Astrocyte (in vitro differentiated cells and primary cell): ENCODE measurements at regions not wholly inside any gene's neighbourhood (a gene's known extent, or its start where the extent isn't known, plus 50 kb on each side); places are given as distances from the start of the nearest gene placed in this dataset.

ENCODE experiments used
- DNase-seq: peaks from one replicate; pipeline ENCODE4 v3.0.0-alpha.2; 2010; ENCODE audit warnings: low read depth
- FAIRE-seq: peaks from 2 replicates; lab custom pipeline; 2011; peaks lifted over from hg19 to GRCh38; lab: Jason Lieb, UNC
- H2AFZ ChIP-seq: 2 replicates; pipeline ENCODE4 v1.6.0; 2012; ENCODE audit warnings: low read depth, low read length, inconsistent platforms
- H3K27ac ChIP-seq: 2 replicates; pipeline ENCODE4 v1.5.1; 2011; ENCODE audit warnings: low read depth, low read length, inconsistent platforms
- H3K27me3 ChIP-seq: 2 replicates; pipeline ENCODE4 v1.6.0; 2011; ENCODE audit warnings: low read length, inconsistent platforms; ENCODE audit not compliant: insufficient read depth
- H3K36me3 ChIP-seq: 2 replicates; pipeline ENCODE4 v1.5.1; 2011; ENCODE audit warnings: low read length, inconsistent platforms; ENCODE audit not compliant: insufficient read depth
- H3K4me1 ChIP-seq: 2 replicates; pipeline ENCODE4 v1.5.1; 2011; ENCODE audit warnings: low read length, inconsistent platforms; ENCODE audit not compliant: insufficient read depth
- H3K4me2 ChIP-seq: 2 replicates; pipeline ENCODE4 v1.6.0; 2012; ENCODE audit warnings: low read length, inconsistent platforms
- H3K4me3 ChIP-seq: 2 replicates; pipeline ENCODE4 v1.5.1; 2011; ENCODE audit warnings: low read depth, mild to moderate bottlenecking, low read length, inconsistent platforms; ENCODE audit not compliant: insufficient read depth
- H3K79me2 ChIP-seq: 2 replicates; pipeline ENCODE4 v1.6.0; 2012; ENCODE audit warnings: mild to moderate bottlenecking, low read length, inconsistent platforms; ENCODE audit not compliant: insufficient read depth
- H3K9ac ChIP-seq: 2 replicates; pipeline ENCODE4 v1.6.0; 2012; ENCODE audit warnings: mild to moderate bottlenecking, low read length, inconsistent platforms
- H3K9me3 ChIP-seq: 2 replicates; pipeline ENCODE4 v1.5.1; 2012; ENCODE audit warnings: low read depth, mild to moderate bottlenecking, low read length, inconsistent platforms; ENCODE audit not compliant: insufficient read depth
- H4K20me1 ChIP-seq: 2 replicates; pipeline ENCODE4 v1.6.0; 2012; ENCODE audit warnings: low read length, inconsistent platforms; ENCODE audit not compliant: insufficient read depth
- H3K27ac Mint-ChIP-seq: one replicate; pipeline ENCODE4 v1.8.0; 2021; ENCODE audit warnings: mild to moderate bottlenecking, mixed read lengths; ENCODE audit not compliant: unreplicated experiment
- H3K27me3 Mint-ChIP-seq: one replicate; pipeline ENCODE4 v1.8.0; 2021; ENCODE audit warnings: low read depth, mixed read lengths; ENCODE audit not compliant: unreplicated experiment
- H3K36me3 Mint-ChIP-seq: one replicate; pipeline ENCODE4 v1.8.0; 2021; ENCODE audit warnings: low read depth, mixed read lengths; ENCODE audit not compliant: unreplicated experiment
- H3K4me1 Mint-ChIP-seq: one replicate; pipeline ENCODE4 v1.8.0; 2021; ENCODE audit warnings: low read depth, mixed read lengths; ENCODE audit not compliant: unreplicated experiment
- H3K4me3 Mint-ChIP-seq: one replicate; pipeline ENCODE4 v1.8.0; 2021; ENCODE audit warnings: mild to moderate bottlenecking, moderate library complexity, mixed read lengths; ENCODE audit not compliant: unreplicated experiment
- H3K9me3 Mint-ChIP-seq: one replicate; pipeline ENCODE4 v1.8.0; 2021; ENCODE audit warnings: mild to moderate bottlenecking, mixed read lengths; ENCODE audit not compliant: unreplicated experiment
- CTCF ChIP-seq: IDR thresholded peaks from 2 replicates; pipeline ENCODE4 v1.5.1; 2011; ENCODE audit warnings: low read depth, mild to moderate bottlenecking, inconsistent platforms, low read length, moderate library complexity; ENCODE audit not compliant: insufficient read depth
- EZH2 ChIP-seq: IDR thresholded peaks from 2 replicates; pipeline ENCODE4 v1.6.1; 2012; ENCODE audit warnings: mild to moderate bottlenecking, low read length, inconsistent platforms; ENCODE audit not compliant: insufficient read depth

- Histone ChIP-seq H3K27ac (no peak overlapping the region), H3K4me2 (no peak overlapping the region), H3K9ac (no peak overlapping the region), H3K27me3 (no peaks in the 10 kb centered on the region), H3K79me2 (no peaks in the 10 kb centered on the region), H3K9me3 (no peaks in the 10 kb centered on the region), H4K20me1 (no peaks in the 10 kb centered on the region), H3K4me1 (no peaks in the 10 kb centered on the region), H3K36me3 (no peaks in the 10 kb centered on the region), H2AFZ (no peak overlapping the region), H3K4me3 (no peak overlapping the region)
- no peak for TF ChIP-seq CTCF
- TF ChIP-seq EZH2 = no peak
- Mint-ChIP-seq H3K27ac (no peak overlapping the region), H3K36me3 (no peaks in the 10 kb centered on the region), H3K4me3 (no peak overlapping the region), H3K27me3 (no peaks in the 10 kb centered on the region), H3K4me1 (no peaks in the 10 kb centered on the region), H3K9me3 (no peaks in the 10 kb centered on the region)
- FAIRE-seq (no peak), DNase-seq (no peak)
Measured at GRCh38 chr6:92072387-92072786, 1347.0 kb downstream of the EPHA7 start.

- no peaks in the 10 kb centered on the region for H3K4me1 ChIP-seq
Measured at GRCh38 chr6:92069781-92070180, 1349.6 kb downstream of the EPHA7 start.

More at GRCh38 chr6:92069781-92070180, 1349.6 kb downstream of the EPHA7 start:
- Histone ChIP-seq H3K9ac (no peak overlapping the region), H3K27me3 (no peaks in the 10 kb centered on the region), H3K36me3 (no peaks in the 10 kb centered on the region), H4K20me1 (no peaks in the 10 kb centered on the region), H3K4me3 (no peak overlapping the region), H3K4me2 (no peak overlapping the region), H2AFZ (no peak overlapping the region), H3K27ac (no peak overlapping the region), H3K9me3 (no peaks in the 10 kb centered on the region), H3K79me2 (no peaks in the 10 kb centered on the region)
- Mint-ChIP-seq H3K27me3 (no peaks in the 10 kb centered on the region), H3K4me1 (no peaks in the 10 kb centered on the region), H3K9me3 (no peaks in the 10 kb centered on the region), H3K36me3 (no peaks in the 10 kb centered on the region), H3K27ac (no peak overlapping the region), H3K4me3 (no peak overlapping the region)
- no peak for FAIRE-seq
- DNase-seq = no peak
- no peak for TF ChIP-seq CTCF
- TF ChIP-seq EZH2 = no peak
